DMS53 (cell line): ENCODE measurements at regions not wholly inside any gene's neighbourhood (a gene's known extent, or its start where the extent isn't known, plus 50 kb on each side); places are given as distances from the start of the nearest gene placed in this dataset.

ENCODE experiments used
- DNase-seq: peaks from one replicate; lab custom pipeline; 2025; lab: John Stamatoyannopoulos, UW

GRCh38 chr5:133687212-133688061 lies 75.1 kb upstream of the FSTL4 start:
- DNase-seq: no peak

- no peak for DNase-seq
Measured at GRCh38 chr5:133686566-133686965, 74.2 kb upstream of the FSTL4 start.

DNA sequence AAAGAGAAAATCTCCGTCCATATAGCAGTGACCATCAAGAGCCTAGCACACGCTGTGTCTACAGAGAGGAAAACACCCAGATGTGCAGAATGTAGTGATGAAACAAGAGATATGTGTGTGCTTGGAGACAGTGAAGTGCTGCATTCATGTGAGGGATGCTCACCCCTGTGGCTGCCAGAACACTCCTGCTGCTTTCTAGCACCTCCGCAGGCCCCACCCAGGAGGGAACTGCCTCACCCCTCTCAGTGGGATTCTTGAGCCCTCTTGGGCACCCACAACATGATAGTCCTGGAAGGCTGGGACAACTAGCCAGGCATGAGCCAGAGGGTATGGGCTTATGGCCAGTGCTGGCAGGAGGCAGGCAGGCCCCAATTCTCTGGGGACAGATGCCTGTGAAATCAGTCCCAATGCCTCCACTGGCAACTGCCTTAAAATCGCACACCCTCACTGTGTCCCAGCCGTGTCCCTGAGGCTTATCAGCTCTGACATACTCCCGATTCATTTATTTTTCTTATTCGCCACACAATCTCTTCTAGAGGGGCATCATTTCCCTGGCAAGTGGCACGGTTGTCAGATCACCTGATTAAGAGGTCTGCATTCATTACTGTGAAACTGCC lies 73.2 kb upstream of the FSTL4 start:
- no peak for DNase-seq

DNA sequence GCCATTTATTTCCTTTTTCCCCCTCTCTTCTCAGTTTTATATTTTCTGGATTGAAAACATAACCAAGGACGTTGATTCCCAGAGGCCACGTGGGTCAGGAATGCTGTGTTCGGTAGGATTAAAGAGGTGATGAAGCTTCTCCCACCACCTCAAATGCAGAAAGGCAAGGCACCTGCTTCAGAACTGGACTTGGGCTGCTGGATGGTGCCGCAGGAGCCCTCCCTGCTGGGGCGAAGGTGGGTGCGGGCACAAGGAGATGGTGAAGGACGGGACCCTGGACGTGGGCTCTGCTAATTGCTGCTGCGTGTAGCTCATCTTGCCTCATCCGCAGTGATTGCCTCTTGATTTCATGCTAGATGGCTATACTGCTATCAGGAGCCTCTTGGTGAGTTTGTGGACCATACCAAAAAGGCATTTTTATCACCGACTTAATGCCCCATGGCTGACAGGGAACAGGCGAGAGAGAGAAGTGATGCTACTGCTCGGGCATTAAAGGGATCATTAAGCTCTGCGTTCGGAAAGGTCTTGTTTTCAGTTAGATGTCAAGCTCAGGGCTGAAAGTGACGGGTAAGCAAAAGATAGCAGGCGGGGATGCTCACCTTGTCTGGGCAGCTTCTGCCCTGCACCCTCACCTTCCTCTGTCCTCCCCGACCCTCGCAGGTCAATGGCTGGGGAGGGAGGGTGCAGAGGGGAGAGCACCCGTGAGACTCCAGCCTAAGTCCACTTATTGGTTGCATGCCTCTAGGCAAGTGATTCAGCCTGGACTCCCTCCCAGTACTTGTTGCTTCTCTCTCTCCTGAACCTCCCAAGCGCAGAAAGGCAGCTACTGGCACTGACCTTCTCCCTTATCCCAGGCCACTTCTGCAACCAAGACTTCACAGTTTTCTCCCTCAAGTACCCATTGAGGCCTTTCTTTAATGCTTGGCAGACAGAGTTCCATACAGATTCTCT lies 71.6 kb upstream of the FSTL4 start:
- DNase-seq: no peak

DNA sequence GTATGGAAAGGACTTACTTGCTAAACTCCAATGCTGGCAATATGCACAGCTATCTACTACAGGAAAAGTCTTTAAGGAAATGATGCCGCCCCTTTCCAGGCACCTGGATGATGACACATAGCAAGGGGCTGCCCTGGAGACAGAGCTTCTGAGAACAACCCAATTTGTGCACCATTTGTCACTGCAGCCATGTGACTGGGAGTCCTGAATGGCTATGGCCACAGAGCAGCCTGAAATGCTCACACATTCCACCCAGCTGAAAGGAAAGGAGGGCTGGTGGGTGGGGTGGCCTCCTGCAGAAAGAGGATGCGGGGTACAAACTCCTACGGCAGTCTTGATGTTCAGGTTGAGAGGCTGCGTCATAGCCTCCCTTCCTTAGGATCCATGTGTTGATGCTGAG lies 70.1 kb upstream of the FSTL4 start:
- DNase-seq: no peak

- DNase-seq: no peak
Measured at GRCh38 chr5:133681896-133682295, 69.6 kb upstream of the FSTL4 start.

DNA sequence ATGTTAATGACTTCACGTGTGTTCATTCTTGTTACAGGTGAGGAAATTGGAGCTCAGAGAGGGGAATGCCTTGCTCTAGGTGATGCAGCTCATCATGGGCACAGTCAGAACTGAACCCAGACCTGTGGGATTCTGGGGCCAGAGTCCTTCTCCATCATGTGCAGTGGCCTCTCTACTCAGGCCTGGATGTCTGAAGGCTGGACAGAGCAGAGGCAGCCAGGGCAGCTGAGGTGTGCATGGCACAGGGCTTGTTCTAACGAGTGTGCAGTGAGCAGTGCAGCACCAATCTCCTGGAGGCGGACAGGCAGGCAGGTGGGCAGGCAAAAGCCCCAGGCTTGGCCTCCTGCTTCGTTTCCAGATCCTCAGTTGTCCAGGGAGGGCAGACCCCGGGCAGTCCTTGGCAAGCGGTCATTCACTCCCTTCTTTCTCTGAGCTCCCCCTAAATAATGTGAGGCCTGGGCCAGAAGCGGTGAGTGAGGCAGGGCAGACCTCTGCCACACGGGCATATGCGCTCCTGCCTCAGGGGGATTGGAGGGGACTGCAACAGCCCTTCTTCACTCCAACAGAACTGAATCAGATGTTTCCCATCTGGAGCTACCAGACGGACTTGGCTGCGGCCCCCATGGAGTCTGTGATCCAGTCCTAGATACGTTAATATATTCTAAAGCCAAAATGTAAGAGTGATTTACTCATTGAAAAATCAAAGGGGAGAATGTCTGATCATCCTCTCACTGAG lies 68.7 kb upstream of the FSTL4 start:
- no peak for DNase-seq

DNA sequence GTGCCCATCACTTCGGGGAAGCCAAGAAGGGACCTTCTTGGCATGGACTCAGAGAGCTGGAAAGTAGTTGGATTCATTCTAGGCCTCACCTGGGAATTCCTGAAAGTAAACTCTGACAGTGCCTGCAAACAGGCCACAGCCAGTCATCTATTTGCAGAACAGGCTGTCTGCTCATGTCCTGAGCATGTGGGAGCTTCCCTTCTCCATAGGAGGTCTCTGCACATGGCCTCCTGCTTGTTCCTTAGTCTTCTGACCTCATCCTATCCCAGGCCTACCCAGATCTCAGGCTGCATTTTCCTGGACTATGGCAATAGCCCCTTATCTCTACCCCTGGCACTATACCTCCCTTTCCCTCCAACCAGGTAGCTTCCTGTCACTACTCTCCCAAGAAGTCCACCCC lies 67.2 kb upstream of the FSTL4 start:
- DNase-seq: no peak

DNA sequence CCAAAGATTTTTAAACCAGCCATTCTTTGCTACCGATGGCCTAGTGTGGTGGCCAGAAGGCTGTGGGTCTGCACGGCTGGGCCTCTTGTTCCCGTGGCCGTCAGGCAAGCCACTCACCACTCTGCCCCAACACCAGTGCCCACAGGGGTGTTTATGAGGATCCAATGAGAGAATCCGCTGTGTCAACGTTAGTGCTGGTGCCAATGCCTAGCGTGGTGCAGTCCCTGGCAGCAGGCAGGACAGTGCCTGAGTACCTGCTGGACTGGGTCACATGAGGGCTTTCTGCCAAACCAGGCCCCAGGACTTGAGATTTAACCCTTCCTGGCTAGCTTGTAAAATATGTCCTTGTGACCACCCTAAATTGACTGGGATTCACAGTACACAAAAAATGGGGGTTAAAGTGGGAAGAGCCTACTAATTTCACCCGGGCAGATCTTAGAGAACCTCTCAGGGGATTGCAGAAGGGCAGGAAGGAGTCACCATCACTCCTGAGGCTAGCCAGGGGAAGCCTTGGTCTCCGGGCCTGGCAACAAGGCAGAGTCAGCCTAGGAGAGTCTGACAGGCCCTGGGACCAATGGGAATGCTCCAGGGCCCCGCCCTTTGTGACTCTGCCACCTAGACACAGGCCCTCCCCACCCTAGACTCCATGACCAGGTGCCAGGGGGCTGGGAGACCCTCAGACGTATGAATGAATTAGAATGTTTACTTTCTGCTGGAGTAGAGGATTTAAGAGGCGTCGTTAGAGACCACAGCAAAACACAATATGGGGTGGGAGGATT lies 63.2 kb upstream of the FSTL4 start:
- DNase-seq: no peak

DNA sequence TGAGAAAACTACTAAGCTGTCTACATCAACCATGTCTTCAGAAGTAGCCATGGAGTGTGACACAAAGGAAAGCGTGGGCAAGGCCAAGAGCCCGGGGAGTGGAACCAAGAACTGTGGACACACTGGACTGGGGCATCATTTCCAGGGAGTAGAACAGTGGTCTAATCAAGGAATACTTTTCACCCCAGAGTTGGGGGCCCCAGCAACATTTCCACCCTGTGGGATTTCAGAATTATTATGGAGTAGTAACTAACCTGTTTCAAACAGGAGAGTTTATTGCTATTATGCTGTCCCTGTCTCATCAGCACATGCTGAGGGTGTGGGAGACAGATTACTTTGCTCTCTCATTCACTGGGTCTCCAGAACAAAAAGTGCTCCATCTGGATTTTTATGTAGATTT lies 58.0 kb upstream of the FSTL4 start:
- DNase-seq: no peak

- no peak for DNase-seq
Measured at GRCh38 chr5:133669472-133669871, 57.1 kb upstream of the FSTL4 start.

DNA sequence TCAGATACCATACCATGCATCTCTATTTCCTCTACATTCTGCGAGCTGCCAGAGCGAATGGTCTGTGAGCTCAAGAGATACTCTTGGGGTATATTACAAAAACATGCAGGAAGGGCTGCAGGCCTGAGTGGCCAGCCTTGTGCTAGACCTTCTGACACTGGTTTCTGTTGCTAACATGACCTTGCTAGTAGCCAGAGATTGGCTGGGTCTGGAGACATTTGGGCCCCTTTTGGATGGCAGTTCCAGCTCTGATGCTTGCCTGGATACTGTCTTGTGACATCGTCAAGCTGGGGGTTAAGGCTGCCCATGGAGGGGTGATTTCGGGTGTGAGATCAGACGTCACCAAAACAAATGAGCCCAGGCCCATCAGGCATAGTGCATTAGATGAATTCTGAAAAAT lies 56.1 kb upstream of the FSTL4 start:
- DNase-seq: no peak

DNA sequence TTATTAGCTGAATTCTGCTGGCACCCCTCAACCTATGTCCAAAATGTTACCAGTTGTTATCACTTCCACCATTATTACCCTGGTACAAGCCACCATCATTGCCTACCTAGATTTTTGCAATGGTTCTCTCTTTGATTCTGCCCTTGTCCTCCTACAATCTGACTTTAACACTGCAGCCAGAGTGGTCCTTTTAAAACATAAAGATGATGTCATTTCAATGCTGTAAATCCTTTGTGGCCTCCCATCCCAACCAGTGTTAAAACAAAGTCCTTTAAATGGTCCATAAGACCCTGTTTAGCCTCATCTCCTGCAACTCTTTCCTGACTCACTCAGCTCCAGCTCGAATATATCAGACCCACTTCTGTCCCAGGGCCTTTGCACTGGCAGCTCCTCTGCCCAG lies 54.9 kb upstream of the FSTL4 start:
- no peak for DNase-seq

- DNase-seq: no peak
Measured at GRCh38 chr5:133665571-133665970, 53.2 kb upstream of the FSTL4 start.

- DNase-seq: peak; percentile 82
Measured at GRCh38 chr5:133664422-133664821, 52.1 kb upstream of the FSTL4 start.

- no peak for DNase-seq
Measured at GRCh38 chr5:133663397-133664054, 51.2 kb upstream of the FSTL4 start.

DNA sequence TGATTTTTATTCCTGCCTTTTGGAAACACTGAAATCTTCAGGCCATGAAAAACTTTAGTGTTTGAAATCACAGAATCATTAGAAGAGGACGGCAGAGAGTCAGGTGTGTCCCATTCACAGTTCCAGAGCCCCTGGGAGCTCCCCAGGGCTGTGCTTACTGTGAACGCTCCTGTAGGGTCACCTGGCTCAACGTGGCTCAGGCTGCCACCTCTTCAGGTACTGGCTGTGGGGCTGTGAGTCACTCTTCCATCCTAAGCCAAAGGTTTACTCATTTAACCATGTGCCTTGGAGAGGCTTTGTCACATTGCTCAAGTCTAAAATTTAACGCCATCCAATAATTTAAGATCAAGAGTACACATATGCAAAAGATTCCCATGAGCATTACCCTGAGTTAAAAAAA lies 50.2 kb upstream of the FSTL4 start:
- peak; percentile 53 for DNase-seq
